Neural crest cell (in vitro differentiated cells): ENCODE measurements at regions not wholly inside any gene's neighbourhood (a gene's known extent, or its start where the extent isn't known, plus 50 kb on each side); places are given as distances from the start of the nearest gene placed in this dataset.
A peak's percentile ranks its signal among the peaks of the same experiment; 100 is the strongest.
"Not testable (repeated sequence)": the region's sequence is repeated elsewhere in the genome, so short reads cannot be mapped to it uniquely, and the experiment has no call there.

Experiments
- DNase-seq: peaks from one replicate; pipeline ENCODE4 v3.0.0; 2021; ENCODE audit warnings: low read depth, mixed read lengths, low spot score
- H3K27ac Mint-ChIP-seq: one replicate; pipeline ENCODE4 v1.8.0; 2021; ENCODE audit warnings: mild to moderate bottlenecking, mixed read lengths; ENCODE audit not compliant: unreplicated experiment
- H3K27me3 Mint-ChIP-seq: 2 replicates; pipeline ENCODE4 v1.8.0; 2021; ENCODE audit warnings: low read depth, mild to moderate bottlenecking, mixed read lengths
- H3K36me3 Mint-ChIP-seq: 2 replicates; pipeline ENCODE4 v1.8.0; 2021; ENCODE audit warnings: low read depth, mild to moderate bottlenecking, mixed read lengths
- H3K4me1 Mint-ChIP-seq: 2 replicates; pipeline ENCODE4 v1.8.0; 2021; ENCODE audit warnings: mixed read lengths
- H3K4me3 Mint-ChIP-seq: one replicate; pipeline ENCODE4 v1.8.0; 2021; ENCODE audit warnings: mild to moderate bottlenecking, mixed read lengths
- H3K9me3 Mint-ChIP-seq: 2 replicates; pipeline ENCODE4 v1.8.0; 2021; ENCODE audit warnings: mixed read lengths
- TF ChIP-seq, protein P1 (sequence below): fragments of 200-600 bp; sonication (generic); conservative IDR thresholded peaks from 2 replicates; pipeline ENCODE4 v1.5.0; 2021; ENCODE audit warnings: antibody characterized with exemption, mild to moderate bottlenecking

DNA sequence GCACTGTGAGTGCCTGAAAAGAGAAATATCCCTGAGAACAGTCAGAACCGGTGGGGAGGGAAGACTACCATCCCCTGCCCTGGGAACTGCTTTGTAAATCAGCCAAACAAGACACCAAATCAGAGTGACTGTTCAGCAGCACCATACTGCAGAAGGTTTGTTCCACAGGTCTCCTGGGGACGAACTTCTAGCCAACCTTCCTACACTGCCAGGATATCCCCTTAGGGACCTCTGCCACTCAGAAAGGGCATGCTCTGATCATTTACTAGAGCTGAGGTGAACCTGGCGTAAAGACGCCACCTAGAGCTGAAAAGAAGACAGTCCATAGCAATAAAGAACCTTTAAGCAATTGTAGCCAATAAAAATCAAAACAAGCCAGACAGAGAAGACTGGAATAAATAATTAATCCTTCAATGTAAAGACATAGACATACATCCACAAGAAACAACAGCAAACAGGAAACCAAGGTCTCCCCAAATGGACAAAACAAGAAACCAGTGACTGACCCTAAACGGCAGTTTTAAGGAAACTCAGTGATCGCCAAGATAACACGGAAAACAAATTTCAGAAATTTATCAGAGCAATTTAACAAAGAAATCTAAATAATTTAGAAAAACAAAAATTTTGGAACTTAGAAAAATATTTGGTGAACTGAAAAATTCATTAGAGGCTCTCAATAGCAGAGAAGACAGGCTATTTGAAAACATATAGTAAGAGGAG, 228.1 kb upstream of the AMIGO2 start:
- H3K36me3 Mint-ChIP-seq = no peaks in the 10 kb centered on the region
- H3K9me3 Mint-ChIP-seq = peaks cover 2% of the 10 kb centered on the region
- H3K4me1 Mint-ChIP-seq = no peaks in the 10 kb centered on the region
- H3K27me3 Mint-ChIP-seq = no peaks in the 10 kb centered on the region
- DNase-seq = no peak
- no peak overlapping the region for H3K4me3 Mint-ChIP-seq
- H3K27ac Mint-ChIP-seq = no peak overlapping the region
- TF ChIP-seq, protein P1, sequence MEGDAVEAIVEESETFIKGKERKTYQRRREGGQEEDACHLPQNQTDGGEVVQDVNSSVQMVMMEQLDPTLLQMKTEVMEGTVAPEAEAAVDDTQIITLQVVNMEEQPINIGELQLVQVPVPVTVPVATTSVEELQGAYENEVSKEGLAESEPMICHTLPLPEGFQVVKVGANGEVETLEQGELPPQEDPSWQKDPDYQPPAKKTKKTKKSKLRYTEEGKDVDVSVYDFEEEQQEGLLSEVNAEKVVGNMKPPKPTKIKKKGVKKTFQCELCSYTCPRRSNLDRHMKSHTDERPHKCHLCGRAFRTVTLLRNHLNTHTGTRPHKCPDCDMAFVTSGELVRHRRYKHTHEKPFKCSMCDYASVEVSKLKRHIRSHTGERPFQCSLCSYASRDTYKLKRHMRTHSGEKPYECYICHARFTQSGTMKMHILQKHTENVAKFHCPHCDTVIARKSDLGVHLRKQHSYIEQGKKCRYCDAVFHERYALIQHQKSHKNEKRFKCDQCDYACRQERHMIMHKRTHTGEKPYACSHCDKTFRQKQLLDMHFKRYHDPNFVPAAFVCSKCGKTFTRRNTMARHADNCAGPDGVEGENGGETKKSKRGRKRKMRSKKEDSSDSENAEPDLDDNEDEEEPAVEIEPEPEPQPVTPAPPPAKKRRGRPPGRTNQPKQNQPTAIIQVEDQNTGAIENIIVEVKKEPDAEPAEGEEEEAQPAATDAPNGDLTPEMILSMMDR = peak; percentile 67

- not testable (repeated sequence) for H3K36me3 Mint-ChIP-seq, H3K27ac Mint-ChIP-seq
These were observed 227.3 kb upstream of the AMIGO2 start for GRCh38 chr12:47306773-47307679.

DNA sequence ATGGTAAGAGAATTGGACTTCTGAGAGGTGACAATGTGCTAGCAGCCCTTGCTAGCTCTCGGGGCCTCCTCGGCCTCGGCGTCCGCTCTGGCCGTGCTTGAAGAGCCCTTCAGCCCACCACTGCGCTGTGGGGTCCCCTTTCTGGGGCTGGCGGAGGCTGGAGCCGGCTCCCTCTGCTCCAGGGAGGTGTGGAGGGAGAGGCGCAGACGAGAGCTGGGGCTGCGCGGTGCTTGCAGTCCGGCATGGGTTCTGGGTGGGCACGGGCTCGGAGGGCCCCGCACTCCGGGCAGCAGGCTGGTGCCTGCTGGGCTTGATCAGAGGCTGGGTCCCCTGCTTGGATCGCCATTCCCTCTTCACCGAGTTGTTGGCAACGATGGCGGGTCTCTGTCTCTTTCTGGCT, 226.4 kb upstream of the AMIGO2 start:
- H3K27me3 Mint-ChIP-seq = no peaks in the 10 kb centered on the region
- no peak for DNase-seq
- no peaks in the 10 kb centered on the region for H3K36me3 Mint-ChIP-seq
- H3K9me3 Mint-ChIP-seq = peaks cover 3% of the 10 kb centered on the region
- H3K4me1 Mint-ChIP-seq = peaks cover 7% of the 10 kb centered on the region
- TF ChIP-seq, protein P1 = no peak
- H3K27ac Mint-ChIP-seq = no peak overlapping the region
- H3K4me3 Mint-ChIP-seq = no peak overlapping the region

More at GRCh38 chr12:47306773-47307679, 227.3 kb upstream of the AMIGO2 start:
- H3K9me3 Mint-ChIP-seq, H3K4me3 Mint-ChIP-seq, H3K4me1 Mint-ChIP-seq, DNase-seq, H3K27me3 Mint-ChIP-seq: not testable (repeated sequence)

DNA sequence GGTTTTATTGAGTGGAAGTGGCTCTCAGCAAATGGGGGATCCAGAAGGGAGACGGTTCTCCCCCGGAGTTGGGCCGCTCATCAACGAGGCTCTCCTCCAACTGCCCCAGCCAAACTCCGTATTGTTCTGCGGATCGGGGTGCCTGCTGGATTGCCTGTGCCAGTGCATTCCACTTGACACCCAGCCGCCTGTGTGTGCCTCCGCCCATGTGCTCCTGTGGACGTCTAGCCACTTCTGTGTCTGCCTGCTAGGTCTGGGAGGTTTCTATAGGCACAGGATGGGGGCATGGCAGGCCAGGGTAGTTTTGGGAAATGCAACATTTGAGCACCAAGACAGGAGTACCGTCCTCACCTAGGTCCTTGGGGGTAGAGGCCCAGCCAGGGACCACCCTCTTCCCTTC, 225.7 kb upstream of the AMIGO2 start:
- no peak overlapping the region for H3K27ac Mint-ChIP-seq
- no peak overlapping the region for H3K4me3 Mint-ChIP-seq
- peaks cover 7% of the 10 kb centered on the region for H3K4me1 Mint-ChIP-seq
- TF ChIP-seq, protein P1 = no peak
- DNase-seq = no peak
- H3K27me3 Mint-ChIP-seq = no peaks in the 10 kb centered on the region
- H3K36me3 Mint-ChIP-seq = no peaks in the 10 kb centered on the region
- peaks cover 3% of the 10 kb centered on the region for H3K9me3 Mint-ChIP-seq

GRCh38 chr12:47303995-47304560, 224.3 kb upstream of the AMIGO2 start:
- no peaks in the 10 kb centered on the region for H3K27me3 Mint-ChIP-seq
- peaks cover 3% of the 10 kb centered on the region for H3K9me3 Mint-ChIP-seq
- peaks cover 7% of the 10 kb centered on the region for H3K4me1 Mint-ChIP-seq
- H3K4me3 Mint-ChIP-seq = no peak overlapping the region
- TF ChIP-seq, protein P1 = no peak
- no peaks in the 10 kb centered on the region for H3K36me3 Mint-ChIP-seq
- H3K27ac Mint-ChIP-seq = no peak overlapping the region
- no peak for DNase-seq
